ENCODE measurements at regions not wholly inside any gene's neighbourhood (a gene's known extent, or its start where the extent isn't known, plus 50 kb on each side); places are given as distances from the start of the nearest gene placed in this dataset.
A peak's percentile ranks its signal among the peaks of the same experiment; 100 is the strongest.

- Histone ChIP-seq H3K4me1 (ENCODE audit: control insufficient read depth, insufficient read depth, low read length, unreplicated experiment) (no peaks in the 10 kb centered on the region), H3K79me2 (ENCODE audit: control insufficient read depth, insufficient read depth, low read length, unreplicated experiment) (no peaks in the 10 kb centered on the region), H3K27me3 (ENCODE audit: insufficient read depth, low read length) (no peaks in the 10 kb centered on the region), H2AFZ (ENCODE audit: low read length, unreplicated experiment) (no peak overlapping the region), H3K4me3 (ENCODE audit: low read depth, low read length) (no peak overlapping the region), H3K27ac (ENCODE audit: low read depth, low read length) (no peak overlapping the region), H3K36me3 (ENCODE audit: insufficient read depth, low read length) (no peaks in the 10 kb centered on the region)
Measured at GRCh38 chr6:94065707-94066337, 646.5 kb upstream of the EPHA7 start.

GRCh38 chr6:94052749-94053148, 633.4 kb upstream of the EPHA7 start:
- H3K27me3 ChIP-seq (ENCODE audit: insufficient read depth, low read length), result no peaks in the 10 kb centered on the region
- H3K27ac ChIP-seq (ENCODE audit: low read depth, low read length), result no peak overlapping the region
- H3K36me3 ChIP-seq (ENCODE audit: insufficient read depth, low read length), result no peaks in the 10 kb centered on the region
- no peak overlapping the region for H2AFZ ChIP-seq (ENCODE audit: low read length, unreplicated experiment)
- no peak overlapping the region for H3K4me3 ChIP-seq (ENCODE audit: low read depth, low read length)
- H3K79me2 ChIP-seq (ENCODE audit: control insufficient read depth, insufficient read depth, low read length, unreplicated experiment), result no peaks in the 10 kb centered on the region
- H3K4me1 ChIP-seq (ENCODE audit: control insufficient read depth, insufficient read depth, low read length, unreplicated experiment), result no peaks in the 10 kb centered on the region

- Histone ChIP-seq H2AFZ (ENCODE audit: low read length, unreplicated experiment) (no peak overlapping the region), H3K27ac (ENCODE audit: low read depth, low read length) (no peak overlapping the region), H3K36me3 (ENCODE audit: insufficient read depth, low read length) (no peaks in the 10 kb centered on the region), H3K4me3 (ENCODE audit: low read depth, low read length) (no peak overlapping the region), H3K79me2 (ENCODE audit: control insufficient read depth, insufficient read depth, low read length, unreplicated experiment) (no peaks in the 10 kb centered on the region), H3K4me1 (ENCODE audit: control insufficient read depth, insufficient read depth, low read length, unreplicated experiment) (no peaks in the 10 kb centered on the region), H3K27me3 (ENCODE audit: insufficient read depth, low read length) (no peaks in the 10 kb centered on the region)
Measured at GRCh38 chr6:94050515-94050914, 631.2 kb upstream of the EPHA7 start.

DNA sequence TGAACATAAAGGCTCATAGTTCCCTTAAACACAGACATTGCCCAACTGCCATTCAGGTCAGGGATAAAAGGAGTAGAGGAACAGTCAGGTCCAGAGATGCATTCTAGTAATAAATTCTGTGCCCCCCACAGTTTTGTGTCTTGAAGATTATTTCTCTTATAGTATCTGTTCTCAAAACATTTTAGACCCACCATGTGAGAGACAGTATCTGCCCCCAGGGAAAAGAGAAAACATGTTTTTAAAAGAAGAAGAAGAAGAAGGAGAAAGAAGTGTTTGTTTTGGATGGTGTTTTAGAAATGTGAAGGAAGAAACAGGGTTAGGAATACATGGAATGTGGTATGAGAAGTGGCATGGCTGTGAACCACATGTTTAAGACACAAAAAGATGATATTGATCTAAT, 629.6 kb upstream of the EPHA7 start:
- Histone ChIP-seq H3K4me1 (ENCODE audit: control insufficient read depth, insufficient read depth, low read length, unreplicated experiment) (no peaks in the 10 kb centered on the region), H3K27ac (ENCODE audit: low read depth, low read length) (no peak overlapping the region), H3K4me3 (ENCODE audit: low read depth, low read length) (no peak overlapping the region), H2AFZ (ENCODE audit: low read length, unreplicated experiment) (no peak overlapping the region), H3K79me2 (ENCODE audit: control insufficient read depth, insufficient read depth, low read length, unreplicated experiment) (no peaks in the 10 kb centered on the region), H3K27me3 (ENCODE audit: insufficient read depth, low read length) (no peaks in the 10 kb centered on the region), H3K36me3 (ENCODE audit: insufficient read depth, low read length) (no peaks in the 10 kb centered on the region)

DNA sequence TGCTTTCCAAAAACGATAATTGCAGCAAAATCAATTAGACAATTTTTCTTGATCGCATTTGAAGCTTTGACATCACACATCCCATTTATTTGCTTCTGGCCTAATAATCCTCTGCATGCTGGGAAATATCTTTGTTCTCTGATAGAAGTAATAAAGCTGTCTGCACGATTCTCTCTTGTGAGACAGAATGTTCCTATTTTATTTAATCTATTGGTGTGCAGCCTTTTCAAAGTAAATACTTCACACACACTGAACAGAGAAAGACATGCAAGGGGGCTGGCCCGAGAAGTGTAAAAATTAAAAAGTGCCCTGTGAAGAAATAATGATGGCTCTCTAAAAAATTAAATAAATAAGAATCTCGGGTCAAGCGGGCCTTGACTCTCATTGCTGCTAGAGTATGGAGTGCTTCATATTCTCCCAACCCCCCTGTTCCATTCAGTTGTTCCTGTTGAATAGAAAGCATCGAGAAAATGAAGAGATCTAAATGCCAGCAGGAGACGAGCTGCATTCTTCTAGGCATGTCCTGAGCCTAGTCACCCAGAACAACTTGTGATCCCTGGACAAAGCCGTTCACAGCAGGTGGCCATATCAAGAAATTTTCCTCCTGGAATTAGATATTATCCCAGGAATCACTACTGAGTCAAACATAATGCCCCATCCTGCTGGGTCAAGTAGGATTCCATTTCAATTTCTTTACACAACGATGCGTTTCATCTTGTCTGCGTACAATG, 625.9 kb upstream of the EPHA7 start:
- H3K27me3 ChIP-seq (ENCODE audit: insufficient read depth, low read length), result no peaks in the 10 kb centered on the region
- no peak overlapping the region for H3K4me3 ChIP-seq (ENCODE audit: low read depth, low read length)
- H3K79me2 ChIP-seq (ENCODE audit: control insufficient read depth, insufficient read depth, low read length, unreplicated experiment), result no peaks in the 10 kb centered on the region
- no peaks in the 10 kb centered on the region for H3K36me3 ChIP-seq (ENCODE audit: insufficient read depth, low read length)
- no peak overlapping the region for H3K27ac ChIP-seq (ENCODE audit: low read depth, low read length)
- H3K4me1 ChIP-seq (ENCODE audit: control insufficient read depth, insufficient read depth, low read length, unreplicated experiment), result no peaks in the 10 kb centered on the region
- no peak overlapping the region for H2AFZ ChIP-seq (ENCODE audit: low read length, unreplicated experiment)

DNA sequence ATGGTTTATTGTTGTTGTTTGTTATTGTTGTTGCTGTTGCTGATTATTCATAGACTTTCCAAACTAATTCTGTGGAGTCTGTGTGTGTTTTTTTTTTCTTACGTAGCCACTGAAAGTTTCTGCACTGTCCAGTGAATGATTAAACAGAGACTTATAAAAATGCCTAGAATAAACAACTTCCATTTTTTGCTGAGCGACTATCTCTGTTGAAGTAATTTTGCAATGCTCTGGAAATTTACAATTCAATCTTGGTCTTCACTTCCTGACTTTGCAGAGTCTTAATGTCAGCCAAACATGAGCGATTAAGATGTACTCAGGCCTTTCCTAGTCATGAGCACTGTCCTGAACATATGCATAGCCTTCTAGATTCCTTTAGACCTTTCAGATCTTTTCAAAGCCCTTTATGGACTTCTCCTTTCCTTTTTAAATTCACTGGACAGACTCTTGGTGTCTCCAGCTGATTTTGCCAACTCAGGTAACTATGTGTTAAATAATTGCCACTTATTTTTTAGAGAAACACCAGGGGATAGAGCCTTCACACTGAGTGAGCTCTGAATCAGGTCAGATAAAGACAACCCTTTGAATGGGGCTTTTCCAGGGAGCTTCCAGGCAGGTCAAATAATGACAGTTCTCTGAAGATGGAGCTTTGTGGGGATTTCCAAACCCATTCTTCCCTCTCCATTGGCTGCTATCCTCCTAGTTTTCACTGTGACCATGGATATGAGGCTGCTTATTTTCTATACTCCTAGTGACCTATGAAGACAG, 622.8 kb upstream of the EPHA7 start:
- Histone ChIP-seq H3K27ac (ENCODE audit: low read depth, low read length) (no peak overlapping the region), H3K4me1 (ENCODE audit: control insufficient read depth, insufficient read depth, low read length, unreplicated experiment) (no peaks in the 10 kb centered on the region), H3K79me2 (ENCODE audit: control insufficient read depth, insufficient read depth, low read length, unreplicated experiment) (no peaks in the 10 kb centered on the region), H3K4me3 (ENCODE audit: low read depth, low read length) (no peak overlapping the region), H3K27me3 (ENCODE audit: insufficient read depth, low read length) (no peaks in the 10 kb centered on the region), H2AFZ (ENCODE audit: low read length, unreplicated experiment) (no peak overlapping the region), H3K36me3 (ENCODE audit: insufficient read depth, low read length) (no peaks in the 10 kb centered on the region)

DNA sequence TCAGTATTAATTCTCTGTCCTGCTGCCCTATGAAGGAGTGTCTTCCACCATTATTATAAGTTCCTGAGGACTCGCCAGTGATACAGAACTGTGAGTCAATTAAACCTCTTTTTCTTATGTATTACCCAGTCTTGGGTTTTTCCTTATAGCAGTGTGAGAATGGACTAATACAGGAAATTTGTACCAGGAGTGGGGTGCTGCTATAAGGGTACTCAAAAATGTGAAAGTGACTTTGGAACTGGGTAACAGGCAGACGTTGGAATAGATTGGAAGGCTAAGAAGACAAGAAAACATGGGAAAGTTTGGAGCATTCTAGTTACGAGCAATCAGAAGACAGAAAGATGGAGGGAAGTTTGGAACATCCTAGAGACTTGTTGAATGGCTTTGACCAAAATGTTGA, 616.7 kb upstream of the EPHA7 start:
- no peaks in the 10 kb centered on the region for H3K79me2 ChIP-seq (ENCODE audit: control insufficient read depth, insufficient read depth, low read length, unreplicated experiment)
- no peak overlapping the region for H3K27ac ChIP-seq (ENCODE audit: low read depth, low read length)
- H3K4me1 ChIP-seq (ENCODE audit: control insufficient read depth, insufficient read depth, low read length, unreplicated experiment), result no peaks in the 10 kb centered on the region
- H3K36me3 ChIP-seq (ENCODE audit: insufficient read depth, low read length), result no peaks in the 10 kb centered on the region
- no peaks in the 10 kb centered on the region for H3K27me3 ChIP-seq (ENCODE audit: insufficient read depth, low read length)
- no peak overlapping the region for H2AFZ ChIP-seq (ENCODE audit: low read length, unreplicated experiment)
- no peak overlapping the region for H3K4me3 ChIP-seq (ENCODE audit: low read depth, low read length)

- Histone ChIP-seq H3K27me3 (ENCODE audit: insufficient read depth, low read length) (no peaks in the 10 kb centered on the region), H2AFZ (ENCODE audit: low read length, unreplicated experiment) (no peak overlapping the region), H3K27ac (ENCODE audit: low read depth, low read length) (no peak overlapping the region), H3K4me3 (ENCODE audit: low read depth, low read length) (no peak overlapping the region), H3K79me2 (ENCODE audit: control insufficient read depth, insufficient read depth, low read length, unreplicated experiment) (no peaks in the 10 kb centered on the region), H3K4me1 (ENCODE audit: control insufficient read depth, insufficient read depth, low read length, unreplicated experiment) (no peaks in the 10 kb centered on the region), H3K36me3 (ENCODE audit: insufficient read depth, low read length) (no peaks in the 10 kb centered on the region)
Measured at GRCh38 chr6:94027374-94027773, 608.0 kb upstream of the EPHA7 start.

- Histone ChIP-seq H3K4me3 (ENCODE audit: low read depth, low read length) (no peak overlapping the region), H3K79me2 (ENCODE audit: control insufficient read depth, insufficient read depth, low read length, unreplicated experiment) (no peaks in the 10 kb centered on the region), H3K27ac (ENCODE audit: low read depth, low read length) (no peak overlapping the region), H2AFZ (ENCODE audit: low read length, unreplicated experiment) (no peak overlapping the region), H3K27me3 (ENCODE audit: insufficient read depth, low read length) (no peaks in the 10 kb centered on the region), H3K36me3 (ENCODE audit: insufficient read depth, low read length) (no peaks in the 10 kb centered on the region), H3K4me1 (ENCODE audit: control insufficient read depth, insufficient read depth, low read length, unreplicated experiment) (no peaks in the 10 kb centered on the region)
Measured at GRCh38 chr6:94026575-94026974, 607.2 kb upstream of the EPHA7 start.

- Histone ChIP-seq H3K36me3 (ENCODE audit: insufficient read depth, low read length) (no peaks in the 10 kb centered on the region), H3K27me3 (ENCODE audit: insufficient read depth, low read length) (no peaks in the 10 kb centered on the region), H3K27ac (ENCODE audit: low read depth, low read length) (no peak overlapping the region), H3K4me3 (ENCODE audit: low read depth, low read length) (peak overlapping the region; percentile 33; the same call in 1 of the 2 replicates), H3K79me2 (ENCODE audit: control insufficient read depth, insufficient read depth, low read length, unreplicated experiment) (no peaks in the 10 kb centered on the region), H3K4me1 (ENCODE audit: control insufficient read depth, insufficient read depth, low read length, unreplicated experiment) (no peaks in the 10 kb centered on the region), H2AFZ (ENCODE audit: low read length, unreplicated experiment) (peak overlapping the region; percentile 13)
Measured at GRCh38 chr6:94005835-94006234, 586.5 kb upstream of the EPHA7 start.

All from ACC112 (cell line).